Suprapubic skin (tissue), 3 donors: ENCODE measurements at regions not wholly inside any gene's neighbourhood (a gene's known extent, or its start where the extent isn't known, plus 50 kb on each side); places are given as distances from the start of the nearest gene placed in this dataset.

ENCODE experiments used
- EP300 ChIP-seq: sonication (generic); formaldehyde crosslinking; IDR thresholded peaks from one replicate; pipeline ENCODE4 v1.6.1; 2017; ENCODE audit warnings: antibody characterized with exemption
- POLR2A ChIP-seq, 2 donors: fragments of 450-650 bp; IDR thresholded peaks; one replicate each; pipeline ENCODE4 v1.6.1; 2017; ENCODE audit warnings: antibody characterized with exemption in 2 of 2, mild to moderate bottlenecking in 2 of 2, moderate library complexity in 2 of 2
- TF ChIP-seq, protein P1 (sequence below), 2 donors: fragments of 200-600 bp in 1 of 2; fragments of 450-650 bp in 1 of 2; sonication (generic) in 1 of 2; IDR thresholded peaks; one replicate each; pipeline ENCODE4 v1.5.1; 2016 to 2019; ENCODE audit warnings: antibody characterized with exemption in 2 of 2, mild to moderate bottlenecking in 1 of 2, moderate library complexity in 1 of 2

DNA sequence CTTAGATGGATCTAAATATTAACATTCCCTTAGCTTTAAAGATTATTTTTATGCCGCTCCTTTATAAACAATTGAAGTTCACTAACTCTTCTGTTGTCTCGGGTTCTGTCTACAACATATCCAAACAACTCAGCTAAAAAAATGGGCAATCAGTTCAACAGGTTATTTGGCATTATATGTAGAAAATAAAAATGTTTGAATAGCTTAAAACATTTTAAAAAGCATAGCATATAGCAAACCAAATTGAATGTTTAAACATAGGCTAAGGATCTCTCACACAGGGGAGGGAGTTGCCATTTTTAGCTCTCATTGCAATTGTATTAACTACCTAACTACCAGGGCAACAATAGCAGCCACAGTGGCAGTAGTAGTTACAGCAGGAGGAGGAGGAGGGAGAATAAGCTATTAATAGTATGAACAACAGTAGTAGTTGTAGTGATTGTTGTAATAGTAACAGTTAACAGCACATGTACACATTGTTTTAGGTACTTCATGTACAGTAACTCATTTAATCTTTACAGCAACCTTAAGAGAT lies 404.2 kb downstream of the KCNRG start:
- TF ChIP-seq POLR2A (IDR thresholded peaks at IDR 0.05), result no peak
- TF ChIP-seq, protein P1, sequence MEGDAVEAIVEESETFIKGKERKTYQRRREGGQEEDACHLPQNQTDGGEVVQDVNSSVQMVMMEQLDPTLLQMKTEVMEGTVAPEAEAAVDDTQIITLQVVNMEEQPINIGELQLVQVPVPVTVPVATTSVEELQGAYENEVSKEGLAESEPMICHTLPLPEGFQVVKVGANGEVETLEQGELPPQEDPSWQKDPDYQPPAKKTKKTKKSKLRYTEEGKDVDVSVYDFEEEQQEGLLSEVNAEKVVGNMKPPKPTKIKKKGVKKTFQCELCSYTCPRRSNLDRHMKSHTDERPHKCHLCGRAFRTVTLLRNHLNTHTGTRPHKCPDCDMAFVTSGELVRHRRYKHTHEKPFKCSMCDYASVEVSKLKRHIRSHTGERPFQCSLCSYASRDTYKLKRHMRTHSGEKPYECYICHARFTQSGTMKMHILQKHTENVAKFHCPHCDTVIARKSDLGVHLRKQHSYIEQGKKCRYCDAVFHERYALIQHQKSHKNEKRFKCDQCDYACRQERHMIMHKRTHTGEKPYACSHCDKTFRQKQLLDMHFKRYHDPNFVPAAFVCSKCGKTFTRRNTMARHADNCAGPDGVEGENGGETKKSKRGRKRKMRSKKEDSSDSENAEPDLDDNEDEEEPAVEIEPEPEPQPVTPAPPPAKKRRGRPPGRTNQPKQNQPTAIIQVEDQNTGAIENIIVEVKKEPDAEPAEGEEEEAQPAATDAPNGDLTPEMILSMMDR (IDR thresholded peaks at IDR 0.05), result no peak
- no peak for TF ChIP-seq EP300
